ENCODE measurements at regions not wholly inside any gene's neighbourhood (a gene's known extent, or its start where the extent isn't known, plus 50 kb on each side); places are given as distances from the start of the nearest gene placed in this dataset.

DNA sequence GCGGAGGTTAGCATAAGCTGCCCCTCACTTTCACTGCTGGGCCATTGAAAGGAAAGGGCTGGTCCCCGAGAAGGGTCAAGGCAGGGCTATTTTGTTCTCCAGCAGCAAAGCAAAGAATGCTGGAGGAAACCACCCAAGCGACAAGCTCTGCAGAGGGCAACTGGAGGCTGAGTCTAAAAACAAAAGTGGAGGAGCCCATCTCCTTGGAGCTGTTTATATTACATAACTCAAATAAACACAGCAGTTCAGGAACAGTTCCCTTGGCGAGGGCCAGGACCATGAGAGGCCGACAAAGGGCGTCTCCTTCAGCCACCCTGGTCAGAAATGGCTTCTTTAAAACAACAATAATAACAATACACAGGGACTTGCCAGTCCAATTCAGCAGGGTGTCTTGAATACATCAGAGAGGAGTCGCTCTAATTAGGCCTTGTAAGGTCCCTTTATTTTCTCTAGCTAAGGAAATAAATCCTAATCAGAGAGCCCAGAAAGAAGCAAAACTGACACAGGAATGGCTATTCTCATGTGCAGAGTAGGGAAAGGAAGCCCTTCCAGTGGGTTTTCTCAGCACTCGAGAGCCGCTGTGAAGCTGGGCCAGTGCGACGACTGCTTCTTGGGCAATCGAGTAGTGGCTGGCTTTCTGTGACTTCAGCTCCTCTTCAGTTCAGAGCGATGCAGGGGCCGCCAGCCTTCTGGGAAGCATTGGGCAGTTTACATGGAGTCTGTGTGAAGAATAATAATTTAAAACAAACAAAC, 57.0 kb upstream of the TARBP1 start:
- DNase-seq, result no peak

DNA sequence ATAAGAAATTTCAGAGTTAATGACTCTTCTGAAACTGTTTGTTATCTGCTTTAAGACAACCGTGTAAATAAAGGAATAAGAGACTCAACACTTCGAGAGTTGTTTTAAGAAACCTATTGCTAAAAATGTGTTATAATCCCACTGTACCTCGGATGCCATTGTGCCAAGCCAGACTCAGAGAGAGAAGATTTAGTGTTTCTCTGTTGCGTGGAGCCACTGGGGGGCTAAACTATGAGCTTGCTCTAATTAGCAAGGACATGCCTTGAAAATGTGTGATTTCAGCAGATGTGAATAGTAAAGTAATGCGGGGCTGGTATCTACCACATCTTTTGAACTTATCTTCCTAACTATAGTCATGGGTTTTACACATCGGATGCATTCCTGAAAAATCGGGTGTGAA, 56.2 kb upstream of the TARBP1 start:
- no peak for DNase-seq

DNA sequence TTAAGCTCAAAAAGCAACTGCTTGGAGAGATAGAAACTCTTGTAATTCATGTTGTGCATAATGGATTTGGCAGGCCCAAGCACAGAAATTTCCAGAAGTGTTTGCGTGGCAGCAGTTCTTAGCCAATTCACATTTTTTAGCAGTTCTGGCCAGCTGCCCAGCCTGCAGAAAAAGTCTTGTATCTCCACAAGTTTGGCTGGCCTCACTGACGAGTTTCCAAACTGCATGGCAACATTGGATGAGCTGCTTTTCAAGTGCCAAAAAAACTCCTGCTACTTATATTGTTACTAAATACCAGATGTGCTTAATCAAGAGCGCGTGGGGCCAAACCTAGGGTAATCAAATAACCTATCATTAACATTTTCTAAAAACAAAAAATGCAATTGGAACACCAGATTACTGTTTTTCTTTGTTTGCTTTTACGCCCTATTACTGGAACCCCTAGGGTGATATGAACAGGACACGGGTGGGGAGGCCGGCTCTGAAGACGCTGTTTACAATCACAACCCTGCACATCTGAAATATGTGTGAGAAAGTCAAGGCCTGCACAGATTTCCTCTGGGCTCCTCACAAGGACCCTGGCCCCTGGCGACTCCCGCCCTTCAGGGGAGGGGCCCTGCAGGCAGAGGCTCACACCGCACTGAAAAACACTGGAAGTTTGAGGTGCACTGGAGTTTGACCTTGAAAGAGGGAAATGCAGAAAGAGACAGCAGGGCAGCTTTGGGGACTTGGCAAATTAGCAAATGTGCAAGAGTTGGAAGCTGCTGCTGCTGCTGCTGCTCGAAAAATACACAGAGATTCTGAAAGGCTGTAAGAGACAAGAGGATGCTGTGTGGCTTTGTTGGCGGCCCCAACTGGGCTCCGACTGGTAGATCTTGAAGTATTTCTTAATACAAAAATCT, 55.2 kb upstream of the TARBP1 start:
- no peak for DNase-seq

DNA sequence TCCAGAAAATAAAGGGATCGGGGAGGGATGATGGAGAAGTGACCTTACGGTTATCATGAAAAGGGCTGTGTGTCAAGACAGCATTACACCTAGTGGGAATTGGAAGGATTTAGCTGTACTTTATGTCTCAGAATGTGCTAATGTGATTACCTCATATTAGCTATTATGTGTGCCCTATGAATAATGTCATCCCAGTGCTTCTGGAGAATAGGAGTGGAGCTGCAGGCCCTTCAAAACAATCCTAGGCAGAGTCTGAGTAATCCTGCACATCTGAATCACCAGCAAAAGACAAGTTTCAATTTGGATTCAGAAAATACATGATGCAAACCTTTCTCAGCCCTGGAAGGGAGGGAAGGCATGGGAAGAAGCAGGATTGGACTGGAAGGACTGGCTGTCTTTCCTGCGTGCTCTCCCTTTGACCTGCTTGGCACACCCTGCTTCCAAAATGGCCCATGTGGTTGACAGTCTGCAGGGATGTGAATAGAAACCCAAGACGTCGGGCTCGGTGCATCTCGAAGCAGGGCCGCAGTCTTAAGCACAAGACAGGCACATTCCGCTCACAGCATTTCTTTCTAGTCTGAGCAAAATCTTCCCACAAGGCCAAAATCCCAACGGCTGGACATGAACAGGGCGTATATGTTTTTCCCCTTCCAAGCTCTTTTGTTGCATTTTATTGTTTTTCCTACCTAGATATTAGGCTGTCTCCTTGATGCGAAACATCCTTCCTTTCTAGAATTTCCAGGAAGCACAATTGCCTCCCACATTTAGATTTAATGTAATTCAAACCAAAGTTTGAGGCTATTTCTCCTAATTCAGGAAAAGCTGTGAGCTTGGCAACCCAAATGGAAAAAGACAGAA, 54.3 kb upstream of the TARBP1 start:
- no peak for DNase-seq

DNA sequence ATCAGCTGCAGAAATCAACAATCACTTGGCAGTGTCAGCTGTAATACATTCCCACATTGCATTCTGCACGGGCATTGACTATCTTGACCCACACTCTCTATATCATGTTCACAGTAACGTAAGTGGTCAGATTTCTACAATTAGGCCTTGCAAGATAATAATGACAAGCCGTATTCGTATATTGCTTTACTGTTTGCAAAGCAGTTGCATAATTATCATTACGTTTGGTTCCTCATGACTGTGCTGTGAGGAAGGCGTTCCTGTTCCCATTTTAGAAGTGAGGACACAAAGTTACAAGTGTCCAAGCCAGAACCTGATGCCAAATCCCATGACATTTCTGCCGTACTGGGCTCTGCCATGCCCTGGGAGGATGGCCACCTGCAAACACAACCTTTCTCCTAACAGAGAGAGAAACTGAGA, 53.5 kb upstream of the TARBP1 start:
- no peak for DNase-seq

DNA sequence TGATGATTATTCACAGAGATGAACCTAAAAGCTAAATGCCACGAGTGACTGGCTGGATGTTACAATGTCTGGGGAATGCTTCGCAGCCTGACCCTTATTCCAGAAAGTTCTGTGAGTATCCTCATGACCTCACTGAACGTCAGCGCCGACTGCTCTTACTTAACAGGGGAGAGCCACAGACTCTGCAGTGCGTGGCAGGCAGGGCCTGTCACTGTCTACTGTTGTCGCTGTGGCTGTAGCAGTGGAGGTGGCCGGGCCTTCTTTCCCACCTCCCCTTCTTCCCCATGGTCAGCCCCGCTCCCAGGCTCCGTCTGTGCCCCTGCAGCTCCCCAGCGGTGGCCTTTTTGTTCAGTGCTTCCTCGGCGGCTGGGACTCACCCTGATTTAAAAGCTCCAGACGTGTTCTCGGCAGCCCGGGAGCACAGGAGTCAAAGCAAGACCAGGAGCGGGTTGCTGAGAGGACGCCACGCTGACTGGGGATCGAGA, 52.2 kb upstream of the TARBP1 start:
- DNase-seq, result no peak

DNA sequence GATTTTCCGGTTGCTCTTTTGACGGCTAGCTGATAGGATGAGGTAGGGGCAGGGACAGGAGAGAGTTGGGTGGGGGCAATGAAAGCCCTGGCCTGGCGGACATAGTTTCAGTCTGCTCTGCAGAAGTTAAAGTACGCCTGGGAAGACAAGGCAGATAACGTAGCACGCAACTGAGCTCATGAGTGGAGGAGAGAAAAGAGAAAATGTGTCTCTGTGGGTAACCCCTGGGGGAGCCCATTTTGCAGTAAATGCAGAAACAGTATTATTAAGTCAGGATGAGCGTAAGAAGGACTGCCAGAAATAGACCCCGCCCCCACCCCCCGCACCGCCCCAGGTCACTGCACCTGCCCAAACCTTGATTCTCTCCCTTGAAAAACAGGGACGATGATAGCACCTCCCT, 51.7 kb upstream of the TARBP1 start:
- no peak for DNase-seq

DNA sequence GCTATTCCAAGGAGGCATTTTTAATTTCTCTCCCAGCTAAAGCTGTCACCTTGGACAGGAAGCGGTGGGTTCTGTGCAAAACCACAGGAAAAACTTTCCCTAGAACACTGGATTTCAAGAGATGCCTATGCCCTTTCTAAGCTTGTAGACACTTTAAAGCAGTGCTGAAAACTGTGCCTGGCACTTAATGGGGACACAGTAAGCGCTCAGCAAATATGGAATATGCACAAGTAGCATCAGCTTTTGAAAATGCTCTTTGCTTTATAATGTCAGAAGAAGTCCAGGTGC, 50.9 kb upstream of the TARBP1 start:
- no peak for DNase-seq

DNA sequence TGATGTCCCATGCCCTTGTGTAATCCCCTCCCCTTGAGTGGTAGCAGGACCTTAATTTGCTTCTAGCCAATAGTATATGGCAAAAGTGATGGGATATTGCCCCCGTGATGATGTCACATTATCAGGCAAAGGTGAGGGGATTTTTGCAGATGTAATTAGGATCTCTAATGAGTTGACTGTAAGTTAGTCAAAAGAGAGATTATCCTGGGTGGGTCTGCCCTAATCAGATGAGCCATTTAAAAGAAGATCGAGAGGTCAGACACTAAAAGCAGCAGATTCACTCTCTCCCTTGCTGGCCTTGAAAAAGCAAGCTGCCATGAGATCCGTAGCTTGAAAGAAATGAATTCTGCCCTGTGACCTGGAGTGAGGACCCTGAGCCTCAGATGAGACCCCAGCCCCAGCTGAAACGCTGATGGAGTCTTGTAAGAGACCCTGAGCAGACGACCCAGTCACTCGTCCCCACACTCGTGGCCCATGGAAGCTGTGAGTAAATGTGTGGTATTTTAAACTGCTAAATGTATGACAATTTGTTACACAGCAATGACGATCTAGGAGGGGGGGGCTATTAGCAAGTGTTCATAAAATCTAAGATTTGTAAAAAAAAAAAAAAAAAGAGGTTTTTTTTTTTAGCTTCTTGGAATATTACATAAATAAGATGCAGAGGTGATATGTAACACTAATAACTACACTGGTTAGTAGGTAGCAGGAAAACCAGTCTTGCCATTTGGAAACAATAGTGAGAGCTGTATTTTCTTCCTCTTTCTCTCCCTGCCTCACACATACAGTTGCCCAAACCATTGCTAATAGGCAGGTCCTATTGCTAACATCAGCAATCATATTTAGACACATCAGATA, 50.3 kb upstream of the TARBP1 start:
- no peak for DNase-seq

All from CD4-positive, alpha-beta T cell treated with Interleukin-15 for 1 hour (primary cell).